CD4-positive, alpha-beta memory T cell (primary cell): ENCODE measurements at regions not wholly inside any gene's neighbourhood (a gene's known extent, or its start where the extent isn't known, plus 50 kb on each side); places are given as distances from the start of the nearest gene placed in this dataset.

Experiments
- CTCF ChIA-PET: fragments of 350-600 bp; sonication (Branson Sonifier 250); formaldehyde crosslinking; loops from one replicate; lab custom pipeline; 2021; ENCODE audit warnings: inconsistent platforms; ENCODE audit not compliant: partially characterized antibody; lab: Charles Lee
- POLR2A ChIA-PET: fragments of 350-600 bp; sonication (Branson Sonifier 250); formaldehyde crosslinking; loops from one replicate; lab custom pipeline; 2021; ENCODE audit not compliant: partially characterized antibody; lab: Charles Lee
- DNase-seq, 5 donors: peaks; one replicate each; pipeline versions ENCODE4 v3.0.0 to v3.0.0-alpha.2; 2020 to 2022; ENCODE audit warnings: mixed read lengths in 1 of 5
- H3K27ac ChIP-seq: one replicate; pipeline ENCODE4 v1.7.0; 2013; ENCODE audit warnings: low read depth, low read length
- H3K27me3 ChIP-seq: 2 replicates; pipeline ENCODE4 v1.7.0; 2013; ENCODE audit warnings: mild to moderate bottlenecking, low read length, moderate library complexity; ENCODE audit not compliant: insufficient read depth
- H3K36me3 ChIP-seq: 2 replicates; pipeline ENCODE4 v1.7.0; 2013; ENCODE audit warnings: mild to moderate bottlenecking, low read length, moderate library complexity; ENCODE audit not compliant: insufficient read depth
- H3K4me1 ChIP-seq: 2 replicates; pipeline ENCODE4 v1.7.0; 2013; ENCODE audit warnings: mild to moderate bottlenecking, low read length, moderate library complexity; ENCODE audit not compliant: insufficient read depth
- H3K4me3 ChIP-seq, 2 donors: one replicate each; pipeline ENCODE4 v1.7.0; 2013; ENCODE audit warnings: low read length in 2 of 2, mild to moderate bottlenecking in 1 of 2
- H3K9me3 ChIP-seq, 2 donors: one replicate each; pipeline ENCODE4 v1.7.0; 2013; ENCODE audit warnings: low read length in 2 of 2, control low read depth in 1 of 2; ENCODE audit not compliant: control insufficient read depth in 1 of 2
- H3K27ac Mint-ChIP-seq, 7 donors: one replicate each; pipeline ENCODE4 v1.8.0; 2020 to 2021; ENCODE audit warnings: mixed read lengths in 7 of 7, mild to moderate bottlenecking in 6 of 7, inconsistent platforms in 3 of 7, moderate library complexity in 3 of 7
- H3K27me3 Mint-ChIP-seq, 2 donors: one replicate each; pipeline ENCODE4 v1.8.0; 2020 to 2021; ENCODE audit warnings: mixed read lengths in 2 of 2
- H3K36me3 Mint-ChIP-seq, 2 donors: one replicate each; pipeline ENCODE4 v1.8.0; 2020 to 2021; ENCODE audit warnings: mixed read lengths in 2 of 2, inconsistent platforms in 1 of 2, mild to moderate bottlenecking in 1 of 2
- H3K4me1 Mint-ChIP-seq, 4 donors: one replicate each; pipeline ENCODE4 v1.8.0; 2020 to 2021; ENCODE audit warnings: mixed read lengths in 4 of 4, mild to moderate bottlenecking in 1 of 4
- H3K4me3 Mint-ChIP-seq, 8 donors: one replicate each; pipeline ENCODE4 v1.8.0; 2020 to 2021; ENCODE audit warnings: mixed read lengths in 8 of 8, mild to moderate bottlenecking in 7 of 8, moderate library complexity in 6 of 8, inconsistent platforms in 3 of 8
- H3K9me3 Mint-ChIP-seq, 8 donors: one replicate each; pipeline ENCODE4 v1.8.0; 2020 to 2021; ENCODE audit warnings: mixed read lengths in 8 of 8, mild to moderate bottlenecking in 5 of 8, inconsistent platforms in 3 of 8, moderate library complexity in 1 of 8
- intact Hi-C: fragments of 100-400 bp; cut with micrococcal nuclease; formaldehyde crosslinking; loops from one replicate; pipeline ENCODE4 v1.15.1; 2023

GRCh38 chr5:4698596-4698995, 441.5 kb upstream of the ADAMTS16 start:
- no peak for DNase-seq
- H3K27ac Mint-ChIP-seq, result no peak overlapping the region
- no peaks in the 10 kb centered on the region for H3K9me3 ChIP-seq
- POLR2A ChIA-PET, result no interaction called here
- CTCF ChIA-PET, result no interaction called here
- H3K4me3 Mint-ChIP-seq, result no peak overlapping the region
- no peak overlapping the region for H3K27ac ChIP-seq
- H3K27me3 ChIP-seq, result no peaks in the 10 kb centered on the region
- H3K4me1 ChIP-seq, result no peaks in the 10 kb centered on the region
- H3K4me1 Mint-ChIP-seq, result no peaks in the 10 kb centered on the region
- H3K9me3 Mint-ChIP-seq, result peaks cover 0 to 13% (median 8%) of the 10 kb centered on the region in 8 donors
- no peaks in the 10 kb centered on the region for H3K36me3 ChIP-seq
- H3K27me3 Mint-ChIP-seq, result no peaks in the 10 kb centered on the region
- no peaks in the 10 kb centered on the region for H3K36me3 Mint-ChIP-seq
- H3K4me3 ChIP-seq, result no peak overlapping the region
- intact Hi-C loops, result no loop called here

- H3K27me3 ChIP-seq, result no peaks in the 10 kb centered on the region
- Mint-ChIP-seq H3K9me3 (peaks cover 0 to 11% (median 6%) of the 10 kb centered on the region in 8 donors), H3K36me3 (no peaks in the 10 kb centered on the region), H3K27me3 (no peaks in the 10 kb centered on the region), H3K27ac (no peak overlapping the region), H3K4me3 (no peak overlapping the region), H3K4me1 (no peaks in the 10 kb centered on the region)
- H3K27ac ChIP-seq, result no peak overlapping the region
- no peaks in the 10 kb centered on the region for H3K4me1 ChIP-seq
- POLR2A ChIA-PET, result no interaction called here
- intact Hi-C loops, result no loop called here
- CTCF ChIA-PET, result no interaction called here
- H3K36me3 ChIP-seq, result no peaks in the 10 kb centered on the region
- no peak for DNase-seq
- H3K4me3 ChIP-seq, result no peak overlapping the region
- no peaks in the 10 kb centered on the region for H3K9me3 ChIP-seq
These were observed 440.5 kb upstream of the ADAMTS16 start for GRCh38 chr5:4699592-4699991.

- no peaks in the 10 kb centered on the region for H3K9me3 ChIP-seq
- no peaks in the 10 kb centered on the region for H3K27me3 Mint-ChIP-seq
- no peak for DNase-seq
- intact Hi-C loops, result no loop called here
- H3K36me3 Mint-ChIP-seq, result no peaks in the 10 kb centered on the region
- H3K27me3 ChIP-seq, result no peaks in the 10 kb centered on the region
- H3K27ac ChIP-seq, result no peak overlapping the region
- ChIA-PET POLR2A (no interaction called here), CTCF (no interaction called here)
- no peak overlapping the region for H3K4me3 ChIP-seq
- H3K4me1 Mint-ChIP-seq, result no peaks in the 10 kb centered on the region
- no peaks in the 10 kb centered on the region for H3K4me1 ChIP-seq
- H3K36me3 ChIP-seq, result no peaks in the 10 kb centered on the region
- peaks cover 0 to 11% (median 6%) of the 10 kb centered on the region in 8 donors for H3K9me3 Mint-ChIP-seq
- peak overlapping the region in 1 of 7 donors; percentile 41 for H3K27ac Mint-ChIP-seq
- no peak overlapping the region for H3K4me3 Mint-ChIP-seq
These were observed 440.1 kb upstream of the ADAMTS16 start for GRCh38 chr5:4700069-4700468.

- no peaks in the 10 kb centered on the region for H3K27me3 Mint-ChIP-seq
- H3K4me3 Mint-ChIP-seq, result no peak overlapping the region
- no peak overlapping the region for H3K27ac ChIP-seq
- H3K27me3 ChIP-seq, result no peaks in the 10 kb centered on the region
- H3K4me1 ChIP-seq, result no peaks in the 10 kb centered on the region
- H3K36me3 ChIP-seq, result no peaks in the 10 kb centered on the region
- peaks cover 0 to 8% (median 6%) of the 10 kb centered on the region in 8 donors for H3K9me3 Mint-ChIP-seq
- ChIA-PET POLR2A (no interaction called here), CTCF (no interaction called here)
- no peak overlapping the region for H3K4me3 ChIP-seq
- intact Hi-C loops, result no loop called here
- no peaks in the 10 kb centered on the region for H3K4me1 Mint-ChIP-seq
- no peaks in the 10 kb centered on the region for H3K36me3 Mint-ChIP-seq
- no peak overlapping the region for H3K27ac Mint-ChIP-seq
- no peak for DNase-seq
- H3K9me3 ChIP-seq, result no peaks in the 10 kb centered on the region
These were observed 439.3 kb upstream of the ADAMTS16 start for GRCh38 chr5:4700871-4701270.

- Histone ChIP-seq H3K27ac (no peak overlapping the region), H3K4me1 (no peaks in the 10 kb centered on the region), H3K36me3 (no peaks in the 10 kb centered on the region), H3K9me3 (no peaks in the 10 kb centered on the region), H3K4me3 (no peak overlapping the region), H3K27me3 (no peaks in the 10 kb centered on the region)
- peaks cover 0 to 7% (median 0%) of the 10 kb centered on the region in 8 donors for H3K9me3 Mint-ChIP-seq
- H3K4me1 Mint-ChIP-seq, result no peaks in the 10 kb centered on the region
- ChIA-PET CTCF (no interaction called here), POLR2A (no interaction called here)
- no peak for DNase-seq
- H3K4me3 Mint-ChIP-seq, result no peak overlapping the region
- no peak overlapping the region for H3K27ac Mint-ChIP-seq
- no peaks in the 10 kb centered on the region for H3K36me3 Mint-ChIP-seq
- no peaks in the 10 kb centered on the region for H3K27me3 Mint-ChIP-seq
- intact Hi-C loops, result no loop called here
These were observed 436.1 kb upstream of the ADAMTS16 start for GRCh38 chr5:4703931-4704458.

GRCh38 chr5:4704951-4705350, 435.2 kb upstream of the ADAMTS16 start:
- POLR2A ChIA-PET, result no interaction called here
- no peaks in the 10 kb centered on the region for H3K36me3 Mint-ChIP-seq
- H3K27ac Mint-ChIP-seq, result no peak overlapping the region
- peaks cover 0 to 7% (median 0%) of the 10 kb centered on the region in 8 donors for H3K9me3 Mint-ChIP-seq
- no peak overlapping the region for H3K4me3 ChIP-seq
- H3K36me3 ChIP-seq, result no peaks in the 10 kb centered on the region
- no peaks in the 10 kb centered on the region for H3K27me3 ChIP-seq
- H3K4me1 Mint-ChIP-seq, result no peaks in the 10 kb centered on the region
- H3K4me3 Mint-ChIP-seq, result no peak overlapping the region
- H3K9me3 ChIP-seq, result no peaks in the 10 kb centered on the region
- H3K27me3 Mint-ChIP-seq, result no peaks in the 10 kb centered on the region
- H3K4me1 ChIP-seq, result no peaks in the 10 kb centered on the region
- no peak for DNase-seq
- CTCF ChIA-PET, result no interaction called here
- no peak overlapping the region for H3K27ac ChIP-seq
- intact Hi-C loops, result no loop called here

GRCh38 chr5:4716781-4717180, 423.3 kb upstream of the ADAMTS16 start:
- Mint-ChIP-seq H3K36me3 (no peaks in the 10 kb centered on the region), H3K4me1 (no peaks in the 10 kb centered on the region), H3K27ac (no peak overlapping the region), H3K4me3 (no peak overlapping the region), H3K27me3 (no peaks in the 10 kb centered on the region), H3K9me3 (peaks cover 5 to 25% (median 12%) of the 10 kb centered on the region in 8 donors)
- H3K27ac ChIP-seq, result no peak overlapping the region
- no peaks in the 10 kb centered on the region for H3K9me3 ChIP-seq
- no peaks in the 10 kb centered on the region for H3K36me3 ChIP-seq
- POLR2A ChIA-PET, result no interaction called here
- no peak overlapping the region for H3K4me3 ChIP-seq
- intact Hi-C loops, result no loop called here
- H3K27me3 ChIP-seq, result no peaks in the 10 kb centered on the region
- CTCF ChIA-PET, result no interaction called here
- no peak for DNase-seq
- no peaks in the 10 kb centered on the region for H3K4me1 ChIP-seq

GRCh38 chr5:4717446-4717845, 422.7 kb upstream of the ADAMTS16 start:
- Mint-ChIP-seq H3K4me3 (no peak overlapping the region), H3K27ac (no peak overlapping the region), H3K27me3 (no peaks in the 10 kb centered on the region), H3K36me3 (no peaks in the 10 kb centered on the region), H3K4me1 (no peaks in the 10 kb centered on the region), H3K9me3 (peaks cover under 1 to 25% (median 7%) of the 10 kb centered on the region in 8 donors)
- intact Hi-C loops, result no loop called here
- H3K9me3 ChIP-seq, result no peaks in the 10 kb centered on the region
- no peak overlapping the region for H3K27ac ChIP-seq
- DNase-seq, result no peak
- no peaks in the 10 kb centered on the region for H3K36me3 ChIP-seq
- H3K4me1 ChIP-seq, result no peaks in the 10 kb centered on the region
- H3K27me3 ChIP-seq, result no peaks in the 10 kb centered on the region
- ChIA-PET CTCF (no interaction called here), POLR2A (no interaction called here)
- no peak overlapping the region for H3K4me3 ChIP-seq
